Central memory CD8-positive, alpha-beta T cell (primary cell): ENCODE measurements at regions not wholly inside any gene's neighbourhood (a gene's known extent, or its start where the extent isn't known, plus 50 kb on each side); places are given as distances from the start of the nearest gene placed in this dataset.

Source experiments
- ATAC-seq: fragments of 150-1000 bp; cut with Tn5 transposase; replicated peaks from 2 replicates; pipeline ENCODE4 v1.10.0; 2022; ENCODE audit warnings: mild to moderate bottlenecking, moderate FRiP score, moderate number of reproducible peaks; ENCODE audit not compliant: poor library complexity, severe bottlenecking; ENCODE audit errors: extremely low read depth
- DNase-seq, 2 donors: peaks; one replicate each; pipeline ENCODE4 v3.0.0; 2021; ENCODE audit warnings: low spot score in 2 of 2
- H3K27ac Mint-ChIP-seq: one replicate; pipeline ENCODE4 v1.8.0; 2022; ENCODE audit warnings: low read depth, mild to moderate bottlenecking, moderate library complexity, mixed read lengths
- H3K27me3 Mint-ChIP-seq: one replicate; pipeline ENCODE4 v1.8.0; 2022; ENCODE audit warnings: mixed read lengths
- H3K36me3 Mint-ChIP-seq: one replicate; pipeline ENCODE4 v1.8.0; 2022; ENCODE audit warnings: mild to moderate bottlenecking, moderate library complexity, mixed read lengths; ENCODE audit not compliant: insufficient read depth
- H3K4me1 Mint-ChIP-seq: one replicate; pipeline ENCODE4 v1.8.0; 2022; ENCODE audit warnings: mixed read lengths
- H3K4me3 Mint-ChIP-seq: one replicate; pipeline ENCODE4 v1.8.0; 2022; ENCODE audit warnings: mild to moderate bottlenecking, moderate library complexity, mixed read lengths
- H3K9me3 Mint-ChIP-seq: one replicate; pipeline ENCODE4 v1.8.0; 2022; ENCODE audit warnings: mixed read lengths

DNA sequence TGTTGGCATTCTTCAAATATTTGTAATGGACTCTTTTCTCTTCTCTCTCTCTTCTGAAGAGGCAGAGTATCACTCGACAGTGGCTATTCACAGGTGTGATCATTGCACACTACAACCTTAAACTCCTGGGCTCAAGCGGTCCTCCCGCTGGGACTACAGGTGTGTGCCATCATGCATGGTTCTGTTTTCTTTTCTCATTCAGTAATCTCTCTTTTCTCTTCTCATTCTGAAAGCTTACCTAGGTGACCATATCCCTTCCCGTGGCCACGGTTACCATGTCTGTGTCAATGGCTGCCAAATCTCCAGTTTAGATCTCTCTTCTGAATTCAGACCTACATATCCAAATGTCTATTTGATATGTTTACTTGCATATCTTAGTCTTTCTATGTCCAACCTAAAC, 96.3 kb downstream of the SOX2 start:
- no peak for DNase-seq

DNA sequence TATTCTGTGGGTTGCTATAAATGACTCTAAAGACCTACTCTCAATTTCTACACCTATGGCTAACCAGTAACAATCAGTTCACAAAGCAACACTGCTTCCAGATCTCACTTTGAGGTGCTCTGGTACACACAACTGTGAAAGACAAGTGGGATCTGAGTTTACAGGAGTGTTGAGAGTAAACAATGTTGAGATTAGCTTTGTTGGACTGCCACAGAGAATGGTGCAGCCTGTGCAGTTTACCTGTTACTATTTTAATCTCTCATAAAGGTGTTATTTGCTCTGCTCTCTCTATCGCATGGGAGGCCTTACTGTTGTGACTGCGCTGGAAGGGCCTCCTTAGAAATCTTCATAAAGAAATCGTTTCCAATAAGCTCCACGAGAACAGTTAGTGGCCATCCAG, 112.0 kb downstream of the SOX2 start:
- Mint-ChIP-seq H3K4me1 (no peaks in the 10 kb centered on the region), H3K36me3 (no peaks in the 10 kb centered on the region), H3K27ac (no peak overlapping the region), H3K27me3 (no peaks in the 10 kb centered on the region), H3K9me3 (peaks cover 18% of the 10 kb centered on the region), H3K4me3 (no peak overlapping the region)
- no peak for ATAC-seq
- no peak for DNase-seq

More for the DNA sequence above, 96.3 kb downstream of the SOX2 start:
- Mint-ChIP-seq H3K4me3 (no peak overlapping the region), H3K27ac (no peak overlapping the region), H3K9me3 (peaks cover 10% of the 10 kb centered on the region), H3K36me3 (peaks cover 4% of the 10 kb centered on the region), H3K27me3 (no peaks in the 10 kb centered on the region), H3K4me1 (no peaks in the 10 kb centered on the region)
- ATAC-seq = no peak

DNA sequence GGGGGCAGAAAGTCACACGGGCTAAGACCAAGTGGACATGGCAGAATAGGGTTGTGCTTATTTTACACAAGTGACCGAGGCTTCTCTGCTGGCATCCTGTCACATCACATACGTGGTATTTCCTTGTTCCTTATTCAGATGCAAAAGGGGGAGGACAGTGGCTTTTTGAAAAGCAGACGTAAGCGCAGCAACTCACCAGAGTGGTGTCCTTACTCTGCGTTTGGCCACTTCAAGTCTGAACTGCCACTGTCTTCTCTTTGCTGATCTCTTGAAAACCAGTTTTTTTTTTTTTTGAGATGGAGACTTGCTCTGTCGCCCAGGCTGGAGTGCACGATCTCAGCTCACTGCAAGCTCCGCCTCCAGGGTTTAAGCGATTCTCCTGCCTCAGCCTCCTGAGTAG, 113.2 kb downstream of the SOX2 start:
- ATAC-seq = no peak

DNA sequence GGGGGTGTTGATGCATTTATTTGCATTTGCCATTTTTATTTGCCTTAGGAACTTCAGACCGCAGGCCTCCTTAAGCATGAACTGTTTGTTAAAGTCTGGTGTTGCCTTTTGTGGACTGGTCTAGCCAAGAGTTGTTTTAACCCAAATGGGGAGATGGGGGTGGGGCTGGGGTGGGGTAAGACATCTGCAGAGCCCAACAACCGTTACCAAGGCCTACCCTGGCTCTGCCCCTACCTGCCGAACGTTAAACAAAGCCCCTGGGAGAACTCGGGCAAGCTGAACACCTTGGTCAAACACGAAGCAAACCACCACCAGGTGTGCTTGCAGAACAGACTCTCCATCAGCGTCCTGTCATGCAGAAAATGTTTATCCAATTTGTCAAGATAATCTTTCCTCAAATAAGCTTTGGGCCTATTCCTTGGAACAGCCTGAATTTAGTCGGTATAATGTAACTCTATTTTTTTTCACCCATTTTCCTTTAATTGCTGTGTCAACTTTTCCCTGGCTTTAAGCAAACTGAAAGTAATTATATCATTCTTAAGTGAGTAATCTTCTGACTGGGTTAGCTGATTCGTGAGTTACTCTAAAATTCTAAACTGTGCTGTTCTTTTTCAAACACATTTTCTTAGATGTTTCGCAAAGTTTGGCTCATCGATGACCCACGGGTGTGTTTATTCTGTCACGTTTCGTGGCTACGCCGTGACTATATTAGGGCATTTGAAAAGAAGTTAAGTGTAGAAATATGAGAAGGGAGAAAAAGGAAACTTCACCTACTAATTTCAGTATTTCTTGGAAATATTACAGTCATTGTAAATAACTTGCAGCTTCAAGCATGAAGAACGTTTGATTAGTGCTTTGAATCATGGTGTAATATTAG, 127.6 kb downstream of the SOX2 start:
- no peak overlapping the region for H3K4me3 Mint-ChIP-seq
- no peaks in the 10 kb centered on the region for H3K36me3 Mint-ChIP-seq
- H3K9me3 Mint-ChIP-seq = no peaks in the 10 kb centered on the region
- H3K4me1 Mint-ChIP-seq = no peaks in the 10 kb centered on the region
- DNase-seq (no peak), ATAC-seq (no peak)
- no peak overlapping the region for H3K27ac Mint-ChIP-seq
- no peaks in the 10 kb centered on the region for H3K27me3 Mint-ChIP-seq

More for the DNA sequence above, 113.2 kb downstream of the SOX2 start:
- Mint-ChIP-seq H3K27me3 (no peaks in the 10 kb centered on the region), H3K36me3 (no peaks in the 10 kb centered on the region), H3K4me3 (no peak overlapping the region), H3K9me3 (peaks cover 16% of the 10 kb centered on the region), H3K27ac (no peak overlapping the region), H3K4me1 (no peaks in the 10 kb centered on the region)
- DNase-seq = no peak

DNA sequence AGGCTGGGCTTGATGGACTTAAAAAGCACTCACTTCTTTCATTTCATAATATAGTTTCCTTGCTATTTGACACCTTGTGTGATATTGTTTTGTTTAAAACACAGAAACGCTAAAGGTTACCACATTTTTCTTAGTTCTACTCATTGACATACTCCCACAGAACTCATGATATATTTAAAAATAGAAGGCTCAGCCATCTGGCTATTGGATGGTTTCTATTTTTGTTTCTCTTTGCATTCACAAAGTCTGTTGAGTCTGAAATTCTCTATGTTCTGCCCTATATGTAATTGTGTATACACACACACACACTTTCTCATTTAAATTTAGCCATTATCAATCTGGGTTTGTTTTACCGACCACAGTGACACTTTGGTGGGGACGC, 128.2 kb downstream of the SOX2 start:
- no peak overlapping the region for H3K27ac Mint-ChIP-seq
- H3K4me1 Mint-ChIP-seq = no peaks in the 10 kb centered on the region
- no peaks in the 10 kb centered on the region for H3K36me3 Mint-ChIP-seq
- H3K27me3 Mint-ChIP-seq = no peaks in the 10 kb centered on the region
- DNase-seq (no peak), ATAC-seq (no peak)
- no peaks in the 10 kb centered on the region for H3K9me3 Mint-ChIP-seq
- H3K4me3 Mint-ChIP-seq = no peak overlapping the region

DNA sequence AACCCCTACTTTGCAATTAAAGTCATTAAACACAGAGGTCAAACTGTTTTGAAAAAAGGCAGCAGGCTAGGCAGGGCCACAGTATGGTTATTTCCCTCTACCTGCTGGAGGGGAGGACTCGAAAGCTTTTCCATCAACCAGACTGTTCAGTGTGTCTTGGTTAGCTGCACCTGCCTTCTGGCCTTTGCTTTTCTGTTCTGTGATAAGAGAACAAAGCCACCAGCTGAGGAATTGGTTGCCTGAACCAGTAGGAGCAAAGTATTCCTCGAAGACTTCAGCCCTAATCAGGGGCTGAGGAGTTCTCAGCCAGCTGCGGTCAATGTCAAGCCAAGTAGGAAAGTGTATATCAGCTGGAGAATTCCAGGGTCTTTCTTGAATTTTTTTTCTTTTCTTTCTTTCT, 132.5 kb downstream of the SOX2 start:
- H3K4me3 Mint-ChIP-seq = no peak overlapping the region
- no peak overlapping the region for H3K27ac Mint-ChIP-seq
- ATAC-seq (no peak), DNase-seq (no peak)
- no peaks in the 10 kb centered on the region for H3K9me3 Mint-ChIP-seq
- H3K27me3 Mint-ChIP-seq = no peaks in the 10 kb centered on the region
- H3K4me1 Mint-ChIP-seq = no peaks in the 10 kb centered on the region
- no peaks in the 10 kb centered on the region for H3K36me3 Mint-ChIP-seq

DNA sequence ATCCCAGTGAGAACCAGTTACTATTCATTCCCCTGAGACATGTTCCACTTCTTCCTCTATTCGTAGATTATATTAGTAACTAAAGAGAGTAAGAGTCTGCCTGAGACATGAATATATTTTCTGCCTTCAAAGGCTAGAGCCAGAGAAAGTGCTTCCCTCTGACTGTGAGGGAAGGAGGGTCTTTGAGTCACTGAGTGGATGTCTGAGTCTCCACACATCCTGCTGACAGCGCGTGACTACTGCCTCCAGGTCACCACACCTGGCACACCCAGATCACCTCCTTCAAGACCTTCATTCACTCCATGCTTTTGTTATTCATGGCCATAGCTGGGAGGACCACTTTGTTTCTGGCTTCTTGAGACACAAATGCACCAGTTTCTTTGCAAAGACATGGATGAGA, 135.6 kb downstream of the SOX2 start:
- H3K27ac Mint-ChIP-seq = no peak overlapping the region
- H3K4me3 Mint-ChIP-seq = no peak overlapping the region
- H3K27me3 Mint-ChIP-seq = no peaks in the 10 kb centered on the region

DNA sequence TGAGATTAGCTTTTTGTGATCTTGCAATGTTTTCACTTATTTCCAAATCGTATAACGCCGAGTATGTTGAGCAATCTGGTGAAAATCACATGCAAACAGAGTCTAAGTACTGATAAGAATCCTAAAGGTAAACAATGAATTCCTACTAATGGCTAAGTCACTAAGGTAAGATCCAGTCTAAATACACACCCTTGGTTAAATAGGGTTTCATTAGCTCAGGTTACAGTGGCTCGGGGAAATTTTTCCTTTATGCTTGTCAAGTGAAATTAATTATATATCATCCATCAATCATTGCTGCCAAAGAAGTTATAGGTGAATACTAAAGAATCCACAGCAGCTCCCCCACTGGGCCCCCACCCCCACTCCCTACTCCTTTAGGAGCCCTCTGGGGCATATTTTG, 139.3 kb downstream of the SOX2 start:
- ATAC-seq = no peak
- no peak for DNase-seq
- Mint-ChIP-seq H3K4me3 (no peak overlapping the region), H3K4me1 (no peaks in the 10 kb centered on the region), H3K9me3 (no peaks in the 10 kb centered on the region), H3K36me3 (no peaks in the 10 kb centered on the region), H3K27me3 (no peaks in the 10 kb centered on the region), H3K27ac (no peak overlapping the region)

More for the DNA sequence above, 135.6 kb downstream of the SOX2 start:
- H3K36me3 Mint-ChIP-seq = no peaks in the 10 kb centered on the region
- ATAC-seq (no peak), DNase-seq (no peak)
- no peaks in the 10 kb centered on the region for H3K4me1 Mint-ChIP-seq
- no peaks in the 10 kb centered on the region for H3K9me3 Mint-ChIP-seq

DNA sequence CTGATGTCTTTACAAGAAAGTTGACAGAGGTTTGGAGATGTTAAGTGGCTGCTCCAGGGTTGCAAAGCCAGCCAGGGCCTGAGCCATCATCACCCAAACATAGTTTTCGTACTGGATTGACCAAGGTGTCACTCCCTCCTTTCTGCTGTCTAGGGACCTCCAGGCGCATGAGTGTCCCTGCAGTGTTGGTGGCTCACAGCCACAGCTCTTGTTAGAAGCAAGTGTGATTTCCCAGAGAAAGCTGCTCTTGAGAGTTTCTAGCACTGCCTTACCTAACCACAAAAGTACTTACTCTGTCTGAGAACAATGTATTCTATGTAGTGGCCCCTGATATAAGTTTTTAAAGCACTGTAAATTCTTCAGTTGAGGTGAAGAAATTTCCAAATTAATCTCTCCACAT, 144.1 kb downstream of the SOX2 start:
- Mint-ChIP-seq H3K9me3 (no peaks in the 10 kb centered on the region), H3K27me3 (no peaks in the 10 kb centered on the region), H3K4me3 (no peak overlapping the region), H3K4me1 (no peaks in the 10 kb centered on the region), H3K36me3 (no peaks in the 10 kb centered on the region), H3K27ac (no peak overlapping the region)
- DNase-seq = no peak
- no peak for ATAC-seq

DNA sequence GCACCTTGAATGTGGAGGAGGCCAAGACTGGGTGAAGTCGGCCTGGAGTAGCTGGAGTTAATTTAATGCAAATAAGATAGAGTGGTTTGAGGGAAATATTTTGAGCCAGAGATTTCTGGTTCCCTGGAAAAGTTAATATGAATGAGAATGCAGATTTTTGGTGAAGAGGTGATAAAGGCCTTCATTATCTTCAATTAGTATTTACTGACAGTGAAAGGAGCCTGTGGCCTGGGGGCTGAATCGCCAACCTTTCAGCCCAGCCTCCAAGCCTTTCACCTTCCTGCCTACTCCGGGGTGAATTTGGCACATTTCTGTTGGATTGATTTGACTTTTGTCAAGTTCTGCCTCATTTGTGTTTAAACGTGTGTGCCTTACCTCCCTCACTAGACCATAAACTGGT, 147.8 kb downstream of the SOX2 start:
- ATAC-seq = no peak

DNA sequence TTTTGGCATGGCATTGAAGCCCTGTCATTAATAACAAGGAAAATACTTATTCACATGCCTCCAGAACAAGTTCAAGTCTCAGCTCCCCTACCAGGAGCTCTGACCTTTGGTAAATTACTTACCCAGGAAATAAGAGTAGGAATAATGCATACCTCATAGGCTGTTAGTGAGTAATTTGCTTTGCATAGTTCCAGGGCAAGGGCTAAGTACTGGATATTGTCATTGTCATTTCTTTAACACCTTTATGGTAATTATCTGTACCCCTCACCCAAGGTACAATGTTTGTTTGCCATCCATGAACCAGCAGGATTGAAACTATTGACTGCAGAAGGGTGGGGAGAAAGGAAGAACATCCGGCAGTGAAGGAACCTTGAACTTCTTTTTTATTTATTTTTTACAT, 148.5 kb downstream of the SOX2 start:
- Mint-ChIP-seq H3K27ac (no peak overlapping the region), H3K4me3 (no peak overlapping the region), H3K36me3 (no peaks in the 10 kb centered on the region), H3K27me3 (no peaks in the 10 kb centered on the region), H3K4me1 (no peaks in the 10 kb centered on the region), H3K9me3 (peaks cover 5% of the 10 kb centered on the region)
- DNase-seq (no peak), ATAC-seq (no peak)

More for the DNA sequence above, 147.8 kb downstream of the SOX2 start:
- no peaks in the 10 kb centered on the region for H3K27me3 Mint-ChIP-seq
- no peaks in the 10 kb centered on the region for H3K36me3 Mint-ChIP-seq
- no peak overlapping the region for H3K4me3 Mint-ChIP-seq
- H3K27ac Mint-ChIP-seq = no peak overlapping the region
- no peak for DNase-seq
- H3K9me3 Mint-ChIP-seq = peaks cover 5% of the 10 kb centered on the region
- H3K4me1 Mint-ChIP-seq = no peaks in the 10 kb centered on the region

DNA sequence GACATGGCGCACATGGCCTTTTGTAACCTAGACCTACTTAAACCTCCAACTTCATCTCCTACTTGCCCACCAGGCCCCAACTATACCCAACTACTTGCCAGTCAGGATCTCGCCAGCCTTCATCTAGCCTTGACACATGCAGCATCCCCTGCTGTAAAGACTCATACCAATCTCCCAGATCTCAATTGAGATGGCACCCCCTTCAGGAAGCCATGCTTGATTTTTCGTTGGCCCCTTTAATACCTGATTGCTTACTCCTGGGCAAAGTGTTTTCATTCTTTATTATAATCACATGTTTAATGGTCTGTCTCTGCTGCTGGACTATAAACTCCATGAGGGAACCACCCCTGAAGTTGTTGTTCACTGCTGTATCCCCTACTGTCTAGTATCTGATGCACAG, 150.8 kb downstream of the SOX2 start:
- DNase-seq (no peak), ATAC-seq (no peak)
- Mint-ChIP-seq H3K4me3 (no peak overlapping the region), H3K27me3 (no peaks in the 10 kb centered on the region), H3K27ac (no peak overlapping the region), H3K9me3 (peaks cover 5% of the 10 kb centered on the region), H3K4me1 (no peaks in the 10 kb centered on the region), H3K36me3 (no peaks in the 10 kb centered on the region)

DNA sequence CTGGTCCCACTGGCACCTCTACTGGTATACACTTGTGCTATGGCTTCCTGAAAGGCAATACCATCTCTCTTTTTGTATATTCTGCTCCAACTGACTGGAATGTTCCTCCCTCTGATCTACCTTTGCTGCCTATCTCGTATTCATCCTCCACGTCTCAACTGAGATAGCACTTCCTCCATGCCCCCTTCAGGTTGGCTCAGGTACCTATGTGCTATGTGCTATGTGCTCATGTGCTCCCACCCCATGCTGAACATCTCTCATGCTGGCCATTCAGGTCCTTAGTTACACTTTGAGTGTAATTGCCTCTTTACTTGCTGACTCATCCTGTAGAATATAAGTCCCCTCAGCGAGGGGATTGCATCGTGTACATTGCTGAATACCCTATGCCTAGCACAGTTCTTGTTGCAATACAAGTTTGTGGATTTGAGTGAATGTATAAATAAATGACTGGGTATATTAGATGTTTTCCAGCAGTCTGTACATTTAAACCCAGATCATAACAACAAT, 156.9 kb downstream of the SOX2 start:
- H3K36me3 Mint-ChIP-seq = no peaks in the 10 kb centered on the region
- H3K27ac Mint-ChIP-seq = no peak overlapping the region
- DNase-seq (no peak), ATAC-seq (no peak)
- H3K27me3 Mint-ChIP-seq = no peaks in the 10 kb centered on the region
- H3K4me1 Mint-ChIP-seq = no peaks in the 10 kb centered on the region
- H3K9me3 Mint-ChIP-seq = no peaks in the 10 kb centered on the region
- no peak overlapping the region for H3K4me3 Mint-ChIP-seq
